Type B pancreatic cell (in vitro differentiated cells): ENCODE measurements at regions not wholly inside any gene's neighbourhood (a gene's known extent, or its start where the extent isn't known, plus 50 kb on each side); places are given as distances from the start of the nearest gene placed in this dataset.

Experiments used
- DNase-seq: peaks from one replicate; pipeline ENCODE4 v3.0.0; 2021; ENCODE audit warnings: mixed read lengths; ENCODE audit not compliant: unreplicated experiment; ENCODE audit errors: extremely low spot score
- H3K27ac Mint-ChIP-seq: 2 replicates; pipeline ENCODE4 v1.8.0; 2021; ENCODE audit warnings: mild to moderate bottlenecking, mixed read lengths
- H3K27me3 Mint-ChIP-seq: 2 replicates; pipeline ENCODE4 v1.8.0; 2021; ENCODE audit warnings: mixed read lengths
- H3K36me3 Mint-ChIP-seq: 2 replicates; pipeline ENCODE4 v1.8.0; 2021; ENCODE audit warnings: mixed read lengths
- H3K4me1 Mint-ChIP-seq: one replicate; pipeline ENCODE4 v1.8.0; 2021; ENCODE audit warnings: mixed read lengths; ENCODE audit not compliant: unreplicated experiment
- H3K4me3 Mint-ChIP-seq: 2 replicates; pipeline ENCODE4 v1.8.0; 2021; ENCODE audit warnings: mild to moderate bottlenecking, mixed read lengths
- H3K9me3 Mint-ChIP-seq: 2 replicates; pipeline ENCODE4 v1.8.0; 2021; ENCODE audit warnings: mixed read lengths
- CTCF ChIP-seq: fragments of 200-600 bp; sonication (generic); conservative IDR thresholded peaks from 2 replicates; pipeline ENCODE4 v1.5.0; 2021; ENCODE audit warnings: antibody characterized with exemption, mild to moderate bottlenecking

GRCh38 chr2:221845021-221845365, 272.9 kb upstream of the EPHA4 start:
- no peak overlapping the region for H3K4me3 Mint-ChIP-seq
- H3K4me1 Mint-ChIP-seq, result peaks cover 8% of the 10 kb centered on the region
- no peak for TF ChIP-seq CTCF
- DNase-seq, result no peak
- no peaks in the 10 kb centered on the region for H3K9me3 Mint-ChIP-seq
- no peak overlapping the region for H3K27ac Mint-ChIP-seq
- H3K36me3 Mint-ChIP-seq, result no peaks in the 10 kb centered on the region
- H3K27me3 Mint-ChIP-seq, result no peaks in the 10 kb centered on the region

GRCh38 chr2:221844212-221845020, 272.3 kb upstream of the EPHA4 start:
- H3K27me3 Mint-ChIP-seq, result no peaks in the 10 kb centered on the region
- H3K27ac Mint-ChIP-seq, result no peak overlapping the region
- no peaks in the 10 kb centered on the region for H3K9me3 Mint-ChIP-seq
- TF ChIP-seq CTCF, result no peak
- H3K4me3 Mint-ChIP-seq, result no peak overlapping the region
- no peak for DNase-seq
- H3K36me3 Mint-ChIP-seq, result no peaks in the 10 kb centered on the region
- H3K4me1 Mint-ChIP-seq, result peaks cover 7% of the 10 kb centered on the region

DNA sequence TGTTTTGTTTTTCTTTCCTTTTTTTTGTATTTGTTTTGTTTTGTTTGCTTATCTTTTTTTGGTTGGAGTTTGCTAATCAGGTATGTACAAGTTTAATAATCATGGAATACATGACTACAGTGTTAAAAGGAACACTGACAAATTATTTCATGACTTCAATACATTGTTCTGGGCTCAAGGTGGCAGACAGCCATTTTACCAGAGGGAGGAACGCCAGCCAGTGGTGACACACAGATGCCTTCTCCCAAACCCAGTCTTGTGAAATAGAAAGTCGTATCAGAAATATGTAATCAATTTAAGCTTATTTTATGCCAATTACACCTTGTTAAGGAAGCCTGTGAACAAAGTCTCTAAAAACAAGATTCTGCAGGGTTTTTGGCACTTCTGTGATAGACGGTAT, 264.0 kb upstream of the EPHA4 start:
- DNase-seq, result no peak
- H3K27me3 Mint-ChIP-seq, result no peaks in the 10 kb centered on the region

DNA sequence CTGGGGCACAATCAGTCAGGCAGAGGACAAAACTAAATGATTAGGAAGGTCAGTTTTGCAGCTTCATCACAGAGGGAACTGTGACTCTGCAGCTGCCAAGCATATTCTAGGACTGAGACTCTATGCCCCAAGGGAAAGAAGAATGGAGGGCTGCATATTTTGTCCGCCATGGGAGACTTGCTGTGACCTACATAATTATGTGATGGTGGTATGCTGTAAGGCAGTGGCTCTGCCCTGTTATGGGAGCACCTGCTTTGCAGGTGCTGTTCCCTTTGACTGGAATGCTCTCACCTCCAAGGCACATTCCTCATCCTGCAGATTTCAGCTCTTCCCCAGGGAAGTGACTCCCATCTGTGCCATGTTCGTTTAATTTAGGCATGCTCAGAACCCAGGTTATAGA, 261.9 kb upstream of the EPHA4 start:
- TF ChIP-seq CTCF, result no peak
- Mint-ChIP-seq H3K9me3 (peaks cover 5% of the 10 kb centered on the region), H3K36me3 (no peaks in the 10 kb centered on the region), H3K27me3 (no peaks in the 10 kb centered on the region), H3K27ac (no peak overlapping the region), H3K4me3 (no peak overlapping the region), H3K4me1 (no peaks in the 10 kb centered on the region)
- no peak for DNase-seq

More for the DNA sequence above, 264.0 kb upstream of the EPHA4 start:
- H3K27ac Mint-ChIP-seq, result no peak overlapping the region
- peaks cover 5% of the 10 kb centered on the region for H3K9me3 Mint-ChIP-seq
- no peaks in the 10 kb centered on the region for H3K4me1 Mint-ChIP-seq
- TF ChIP-seq CTCF, result no peak
- H3K36me3 Mint-ChIP-seq, result no peaks in the 10 kb centered on the region
- no peak overlapping the region for H3K4me3 Mint-ChIP-seq

DNA sequence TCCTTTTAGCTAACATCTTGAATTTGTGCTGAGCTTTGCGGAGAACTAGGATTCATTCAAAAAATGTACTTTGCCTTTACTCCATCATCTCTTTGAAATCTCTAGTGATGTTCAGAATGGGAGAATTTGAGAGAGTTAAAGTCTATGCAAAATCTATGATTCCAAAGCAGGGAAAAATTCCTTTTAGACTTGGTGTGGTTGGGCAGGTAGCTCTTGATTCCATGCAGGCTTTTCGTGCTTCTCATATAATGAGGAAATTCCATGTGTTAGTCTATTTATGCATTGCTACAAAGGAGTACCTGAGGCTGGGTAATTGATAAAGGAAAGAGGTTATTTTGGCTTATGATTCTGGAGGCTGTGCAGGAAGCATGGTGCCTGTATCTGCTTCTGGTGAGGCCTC, 258.9 kb upstream of the EPHA4 start:
- no peak for TF ChIP-seq CTCF
- DNase-seq, result no peak
- Mint-ChIP-seq H3K36me3 (no peaks in the 10 kb centered on the region), H3K4me1 (no peaks in the 10 kb centered on the region), H3K4me3 (no peak overlapping the region), H3K27me3 (no peaks in the 10 kb centered on the region), H3K9me3 (peaks cover 6% of the 10 kb centered on the region), H3K27ac (no peak overlapping the region)
